Tibial nerve (tissue), 4 donors: ENCODE measurements at regions not wholly inside any gene's neighbourhood (a gene's known extent, or its start where the extent isn't known, plus 50 kb on each side); places are given as distances from the start of the nearest gene placed in this dataset.

Source experiments
- DNase-seq, 2 donors: peaks; one replicate each; pipeline ENCODE4 v3.0.0-alpha.2; 2019; ENCODE audit warnings: low spot score in 2 of 2
- H3K27ac ChIP-seq, 4 donors: fragments of 200-600 bp; sonication (generic) in 3 of 4; one replicate each; pipeline ENCODE4 v1.5.1; 2017 to 2019; ENCODE audit warnings: mild to moderate bottlenecking in 1 of 4
- H3K27me3 ChIP-seq, 2 donors: fragments of 200-600 bp; sonication (generic) in 1 of 2; one replicate each; pipeline versions ENCODE4 v1.5.1 to v1.6.0; 2017 to 2019
- H3K36me3 ChIP-seq, 3 donors: fragments of 200-600 bp; sonication (generic); one replicate each; pipeline ENCODE4 v1.5.1; 2018 to 2019
- H3K4me1 ChIP-seq, 4 donors: fragments of 200-600 bp; sonication (generic) in 3 of 4; one replicate each; pipeline ENCODE4 v1.5.1; 2017 to 2019
- H3K4me3 ChIP-seq, 4 donors: fragments of 200-600 bp; sonication (generic) in 3 of 4; one replicate each; pipeline ENCODE4 v1.5.1; 2017 to 2019; ENCODE audit warnings: mild to moderate bottlenecking in 1 of 4, moderate library complexity in 1 of 4
- H3K9me3 ChIP-seq, 4 donors: fragments of 200-600 bp; sonication (generic) in 3 of 4; one replicate each; pipeline ENCODE4 v1.5.1; 2017 to 2019
- EP300 ChIP-seq, 2 donors: sonication (generic); formaldehyde crosslinking; IDR thresholded peaks; one replicate each; pipeline ENCODE4 v1.6.1; 2017; ENCODE audit warnings: antibody characterized with exemption in 2 of 2, mild to moderate bottlenecking in 1 of 2
- POLR2A ChIP-seq, 2 donors: fragments of 450-650 bp; IDR thresholded peaks; one replicate each; pipeline ENCODE4 v1.6.1; 2017; ENCODE audit warnings: antibody characterized with exemption in 2 of 2, mild to moderate bottlenecking in 2 of 2, moderate library complexity in 2 of 2
- WGBS, 2 donors: methylation state at CpG; one replicate each; pipeline ENCODE4 v1.1.5; 2018; 5-methylcytosine and 5-hydroxymethylcytosine counted together
- TF ChIP-seq, protein P1 (sequence below), 5 experiments: fragments of 200-600 bp in 3 of 5; fragments of 450-650 bp in 2 of 5; sonication (generic) in 3 of 5; IDR thresholded peaks; one replicate each; pipeline ENCODE4 v1.5.1; 2016 to 2019; ENCODE audit warnings: antibody characterized with exemption in 5 of 5, mild to moderate bottlenecking in 3 of 5, moderate library complexity in 2 of 5

- Histone ChIP-seq H3K36me3 (no peaks in the 10 kb centered on the region), H3K27me3 (no peaks in the 10 kb centered on the region), H3K27ac (no peak overlapping the region), H3K4me1 (no peaks in the 10 kb centered on the region), H3K4me3 (no peak overlapping the region), H3K9me3 (no peaks in the 10 kb centered on the region)
- WGBS, 2 donors, result 56 to 58% methylated on average over 5 of the region's 5 CpGs
- TF ChIP-seq EP300 (IDR thresholded peaks at IDR 0.05), result no peak
- TF ChIP-seq POLR2A (IDR thresholded peaks at IDR 0.05), result no peak
- TF ChIP-seq, protein P1, sequence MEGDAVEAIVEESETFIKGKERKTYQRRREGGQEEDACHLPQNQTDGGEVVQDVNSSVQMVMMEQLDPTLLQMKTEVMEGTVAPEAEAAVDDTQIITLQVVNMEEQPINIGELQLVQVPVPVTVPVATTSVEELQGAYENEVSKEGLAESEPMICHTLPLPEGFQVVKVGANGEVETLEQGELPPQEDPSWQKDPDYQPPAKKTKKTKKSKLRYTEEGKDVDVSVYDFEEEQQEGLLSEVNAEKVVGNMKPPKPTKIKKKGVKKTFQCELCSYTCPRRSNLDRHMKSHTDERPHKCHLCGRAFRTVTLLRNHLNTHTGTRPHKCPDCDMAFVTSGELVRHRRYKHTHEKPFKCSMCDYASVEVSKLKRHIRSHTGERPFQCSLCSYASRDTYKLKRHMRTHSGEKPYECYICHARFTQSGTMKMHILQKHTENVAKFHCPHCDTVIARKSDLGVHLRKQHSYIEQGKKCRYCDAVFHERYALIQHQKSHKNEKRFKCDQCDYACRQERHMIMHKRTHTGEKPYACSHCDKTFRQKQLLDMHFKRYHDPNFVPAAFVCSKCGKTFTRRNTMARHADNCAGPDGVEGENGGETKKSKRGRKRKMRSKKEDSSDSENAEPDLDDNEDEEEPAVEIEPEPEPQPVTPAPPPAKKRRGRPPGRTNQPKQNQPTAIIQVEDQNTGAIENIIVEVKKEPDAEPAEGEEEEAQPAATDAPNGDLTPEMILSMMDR (IDR thresholded peaks at IDR 0.05), result no peak
- no peak for DNase-seq
These were observed 55.1 kb downstream of the TTC6 start for GRCh38 chr14:37650356-37651037.

- H3K4me1 ChIP-seq, result no peaks in the 10 kb centered on the region
- WGBS, 2 donors, result 95 to 97% methylated on average over 4 of the region's 4 CpGs
- no peak for DNase-seq
- H3K27ac ChIP-seq, result no peak overlapping the region
- TF ChIP-seq, protein P1 (IDR thresholded peaks at IDR 0.05), result no peak
- no peak for TF ChIP-seq EP300 (IDR thresholded peaks at IDR 0.05)
- H3K4me3 ChIP-seq, result no peak overlapping the region
- H3K36me3 ChIP-seq, result no peaks in the 10 kb centered on the region
- no peaks in the 10 kb centered on the region for H3K27me3 ChIP-seq
- no peaks in the 10 kb centered on the region for H3K9me3 ChIP-seq
These were observed 56.6 kb downstream of the TTC6 start for GRCh38 chr14:37652042-37652441.

- Histone ChIP-seq H3K27me3 (no peaks in the 10 kb centered on the region), H3K9me3 (peaks cover 0 to 13% (median 0%) of the 10 kb centered on the region in 4 donors), H3K4me3 (no peak overlapping the region), H3K36me3 (no peaks in the 10 kb centered on the region), H3K27ac (no peak overlapping the region), H3K4me1 (no peaks in the 10 kb centered on the region)
- WGBS, 2 donors, result 62 to 67% methylated on average over 1 of the region's 1 CpG
- DNase-seq, result no peak
- TF ChIP-seq EP300 (IDR thresholded peaks at IDR 0.05) (no peak), POLR2A (IDR thresholded peaks at IDR 0.05) (no peak)
- TF ChIP-seq, protein P1 (IDR thresholded peaks at IDR 0.05), result no peak
These were observed 60.0 kb downstream of the TTC6 start for GRCh38 chr14:37655418-37655817.

DNA sequence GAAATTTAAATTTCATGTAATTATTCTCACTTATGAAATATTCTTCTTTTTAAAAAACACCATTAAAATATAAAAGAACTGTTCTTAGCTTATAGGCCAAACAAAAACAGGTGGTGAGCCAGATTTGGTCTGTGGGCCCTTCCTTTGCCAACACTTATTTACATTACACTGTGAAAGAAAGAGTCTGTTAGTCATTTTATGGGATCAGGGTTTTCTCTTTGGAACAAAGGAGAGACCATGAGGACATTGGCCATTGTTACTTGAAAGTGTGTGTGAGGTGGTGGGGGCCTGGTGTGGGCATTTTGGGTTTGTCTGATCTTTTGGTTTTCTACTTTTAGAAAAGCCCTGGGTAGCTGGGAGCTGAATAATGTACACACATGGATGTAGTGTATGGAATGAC, 62.7 kb downstream of the TTC6 start:
- no peak for DNase-seq

GRCh38 chr14:37663498-37663897, 68.1 kb downstream of the TTC6 start:
- no peak overlapping the region for H3K27ac ChIP-seq
- H3K4me3 ChIP-seq, result no peak overlapping the region
- no peaks in the 10 kb centered on the region for H3K36me3 ChIP-seq
- no peak for TF ChIP-seq POLR2A (IDR thresholded peaks at IDR 0.05)
- TF ChIP-seq, protein P1 (IDR thresholded peaks at IDR 0.05), result no peak
- TF ChIP-seq EP300 (IDR thresholded peaks at IDR 0.05), result no peak
- H3K27me3 ChIP-seq, result no peaks in the 10 kb centered on the region
- DNase-seq, result no peak
- peaks cover 0 to 30% (median 0%) of the 10 kb centered on the region in 4 donors for H3K9me3 ChIP-seq
- H3K4me1 ChIP-seq, result no peaks in the 10 kb centered on the region

More for the DNA sequence above, 62.7 kb downstream of the TTC6 start:
- TF ChIP-seq, protein P1 (IDR thresholded peaks at IDR 0.05), result no peak
- TF ChIP-seq POLR2A (IDR thresholded peaks at IDR 0.05), result no peak
- no peak overlapping the region for H3K4me3 ChIP-seq
- H3K27ac ChIP-seq, result no peak overlapping the region
- H3K9me3 ChIP-seq, result peaks cover 0 to 30% (median 0%) of the 10 kb centered on the region in 4 donors
- no peaks in the 10 kb centered on the region for H3K27me3 ChIP-seq
- no peaks in the 10 kb centered on the region for H3K36me3 ChIP-seq
- H3K4me1 ChIP-seq, result no peaks in the 10 kb centered on the region
